IMR-90 (cell line): ENCODE measurements at regions not wholly inside any gene's neighbourhood (a gene's known extent, or its start where the extent isn't known, plus 50 kb on each side); places are given as distances from the start of the nearest gene placed in this dataset.

ENCODE experiments used
- ATAC-seq: fragments of 200-7000 bp; cut with Tn5 transposase; 2 replicates; pipeline ENCODE4 v1.9.1; 2020; ENCODE audit warnings: low read depth, mild to moderate bottlenecking, moderate library complexity
- BruUV-seq: library from RNA; stranded (reverse); fragments of 400-500 nt; replicated peaks from 2 replicates; lab custom pipeline; 2021; lab: Mats Ljungman, UMichigan
- CTCF ChIA-PET: fragments of 300-600 bp; formaldehyde crosslinking; extraction: SDS; loops from one replicate; lab custom pipeline; 2021; ENCODE audit warnings: antibody characterized with exemption; lab: Yijun Ruan, JAX
- POLR2A ChIA-PET: fragments of 300-600 bp; sonication (Branson Sonifier 250); formaldehyde crosslinking; loops from one replicate; lab custom pipeline; 2022; ENCODE audit warnings: antibody characterized with exemption; ENCODE audit not compliant: unreplicated experiment; lab: Charles Lee
- DNase-seq: peaks from one replicate; pipeline ENCODE4 v3.0.0; 2013
- H2AFZ ChIP-seq: replicated peaks from 2 replicates; pipeline ENCODE3; 2013; ENCODE audit warnings: low read length, mild to moderate bottlenecking; ENCODE audit not compliant: poor library complexity
- H2AK5ac ChIP-seq: 2 replicates; pipeline ENCODE4 v1.6.1; 2013; ENCODE audit warnings: low read depth, low read length, inconsistent platforms
- H2AK9ac ChIP-seq: replicated peaks from 2 replicates; pipeline ENCODE3; 2013; ENCODE audit warnings: mild to moderate bottlenecking, low read depth, low read length, moderate library complexity; ENCODE audit not compliant: poor library complexity
- H2BK120ac ChIP-seq: 2 replicates; pipeline ENCODE4 v1.6.1; 2013; ENCODE audit warnings: low read depth, low read length, inconsistent platforms
- H2BK15ac ChIP-seq: 3 replicates; pipeline ENCODE4 v1.6.1; 2013; ENCODE audit warnings: low read depth, low read length, inconsistent platforms
- H2BK20ac ChIP-seq: 2 replicates; pipeline ENCODE4 v1.6.1; 2013; ENCODE audit warnings: low read depth, mild to moderate bottlenecking, inconsistent platforms, low read length, moderate library complexity
- H2BK5ac ChIP-seq: 2 replicates; pipeline ENCODE4 v1.6.1; 2013; ENCODE audit warnings: mild to moderate bottlenecking, low read depth, low read length, inconsistent platforms; ENCODE audit not compliant: poor library complexity, severe bottlenecking
- H3K14ac ChIP-seq: replicated peaks from 2 replicates; pipeline ENCODE4 v1.6.1; 2013; ENCODE audit warnings: low read depth, low read length, inconsistent platforms
- H3K18ac ChIP-seq: 2 replicates; pipeline ENCODE4 v1.6.1; 2013; ENCODE audit warnings: low read depth, low read length, control low read depth
- H3K23ac ChIP-seq: 2 replicates; pipeline ENCODE4 v1.6.1; 2013; ENCODE audit warnings: low read depth, low read length, inconsistent platforms
- H3K27ac ChIP-seq: 2 replicates; pipeline ENCODE4 v1.5.1; 2013; ENCODE audit warnings: mild to moderate bottlenecking, control low read depth, low read length; ENCODE audit not compliant: insufficient read depth
- H3K27me3 ChIP-seq: 2 replicates; pipeline ENCODE4 v1.6.1; 2013; ENCODE audit warnings: low read length; ENCODE audit not compliant: control insufficient read depth, insufficient read depth
- H3K36me3 ChIP-seq: 2 replicates; pipeline ENCODE4 v1.6.1; 2013; ENCODE audit warnings: low read length, mixed read lengths; ENCODE audit not compliant: control insufficient read depth, insufficient read depth
- H3K4ac ChIP-seq: 2 replicates; pipeline ENCODE4 v1.6.1; 2013; ENCODE audit warnings: low read depth, low read length, inconsistent platforms
- H3K4me1 ChIP-seq: 2 replicates; pipeline ENCODE4 v1.6.1; 2013; ENCODE audit warnings: low read length, mixed read lengths; ENCODE audit not compliant: control insufficient read depth, insufficient read depth
- H3K4me2 ChIP-seq: 2 replicates; pipeline ENCODE4 v1.6.1; 2013; ENCODE audit warnings: low read depth, mild to moderate bottlenecking, control low read depth, low read length, moderate library complexity
- H3K4me3 ChIP-seq: 2 replicates; pipeline ENCODE4 v1.5.1; 2013; ENCODE audit warnings: low read depth, mild to moderate bottlenecking, control low read depth, low read length, moderate library complexity; ENCODE audit not compliant: insufficient read depth
- H3K56ac ChIP-seq: 2 replicates; pipeline ENCODE4 v1.6.1; 2013; ENCODE audit warnings: low read length, inconsistent platforms; ENCODE audit not compliant: insufficient read depth; ENCODE audit errors: extremely low read depth
- H3K79me1 ChIP-seq, 2 experiments: 2 replicates each; pipeline ENCODE4 v1.6.1; 2013; ENCODE audit warnings: low read length in 2 of 2, inconsistent platforms in 1 of 2, low read depth in 1 of 2
- H3K9ac ChIP-seq: 2 replicates; pipeline ENCODE4 v1.6.1; 2013; ENCODE audit warnings: low read depth, low read length, control low read depth
- H3K9me1 ChIP-seq: 2 replicates; pipeline ENCODE4 v1.6.1; 2013; ENCODE audit warnings: low read length, inconsistent platforms; ENCODE audit not compliant: insufficient read depth
- H3K9me3 ChIP-seq: 2 replicates; pipeline ENCODE4 v1.6.1; 2013; ENCODE audit warnings: low read length; ENCODE audit not compliant: control insufficient read depth, insufficient read depth
- H4K20me1 ChIP-seq: 2 replicates; pipeline ENCODE4 v1.6.1; 2013; ENCODE audit warnings: low read length, inconsistent platforms; ENCODE audit not compliant: insufficient read depth
- H4K5ac ChIP-seq: 2 replicates; pipeline ENCODE4 v1.6.1; 2013; ENCODE audit warnings: mild to moderate bottlenecking, low read depth, low read length, control low read depth
- H4K8ac ChIP-seq, 2 experiments: 2 replicates each; pipeline ENCODE4 v1.6.1; 2013; ENCODE audit warnings: low read depth in 2 of 2, low read length in 2 of 2, control low read depth in 1 of 2, inconsistent platforms in 1 of 2
- H4K91ac ChIP-seq: 2 replicates; pipeline ENCODE4 v1.6.1; 2013; ENCODE audit warnings: low read depth, low read length, inconsistent platforms; ENCODE audit not compliant: insufficient read depth
- BHLHE40 ChIP-seq: fragments of 150-350 bp; IDR thresholded peaks from 2 replicates; pipeline ENCODE4 v1.6.1; 2016; ENCODE audit warnings: mild to moderate bottlenecking, low read depth, low read length
- CEBPB ChIP-seq: IDR thresholded peaks from 2 replicates; pipeline ENCODE4 v1.6.1; 2012; ENCODE audit warnings: low read depth, low read length, improper control_type of control experiment
- CHD1 ChIP-seq: IDR thresholded peaks from 2 replicates; pipeline ENCODE4 v1.6.1; 2012; ENCODE audit warnings: low read depth, low read length, improper control_type of control experiment
- CTCF ChIP-seq: conservative IDR thresholded peaks from 2 replicates; pipeline ENCODE4 v1.5.1; 2012; ENCODE audit warnings: mild to moderate bottlenecking, low read depth, low read length, improper control_type of control experiment
- ELK1 ChIP-seq: fragments of 150-350 bp; IDR thresholded peaks from 2 replicates; pipeline ENCODE4 v1.6.1; 2016; ENCODE audit warnings: low read depth, mild to moderate bottlenecking, low read length, moderate library complexity, borderline replicate concordance
- FOS ChIP-seq: fragments of 150-350 bp; IDR thresholded peaks from 2 replicates; pipeline ENCODE4 v1.6.1; 2016; ENCODE audit warnings: low read depth, low read length
- MAFK ChIP-seq: IDR thresholded peaks from 2 replicates; pipeline ENCODE4 v1.6.1; 2012; ENCODE audit warnings: low read depth, low read length, improper control_type of control experiment
- MAZ ChIP-seq: IDR thresholded peaks from 2 replicates; pipeline ENCODE4 v1.6.1; 2012; ENCODE audit warnings: low read depth, mild to moderate bottlenecking, low read length, improper control_type of control experiment, moderate library complexity, borderline replicate concordance
- MXI1 ChIP-seq: IDR thresholded peaks from 2 replicates; pipeline ENCODE4 v1.6.1; 2012; ENCODE audit warnings: low read depth, mild to moderate bottlenecking, low read length, moderate library complexity, borderline replicate concordance
- NFE2L2 ChIP-seq: fragments of 150-350 bp; IDR thresholded peaks from 2 replicates; pipeline ENCODE4 v1.6.1; 2016; ENCODE audit warnings: low read depth, mild to moderate bottlenecking, low read length
- POLR2A ChIP-seq: IDR thresholded peaks from 2 replicates; pipeline ENCODE4 v1.6.1; 2012; ENCODE audit warnings: mild to moderate bottlenecking, low read depth, low read length
- RAD21 ChIP-seq: IDR thresholded peaks from 2 replicates; pipeline ENCODE4 v1.6.1; 2012; ENCODE audit warnings: low read length, improper control_type of control experiment
- RCOR1 ChIP-seq: IDR thresholded peaks from 2 replicates; pipeline ENCODE4 v1.6.1; 2012; ENCODE audit warnings: mild to moderate bottlenecking, low read length, improper control_type of control experiment; ENCODE audit not compliant: insufficient replicate concordance
- RFX5 ChIP-seq: IDR thresholded peaks from 2 replicates; pipeline ENCODE4 v1.8.0; 2012; ENCODE audit warnings: low read depth, mild to moderate bottlenecking, low read length, moderate library complexity
- SMC3 ChIP-seq: fragments of 150-350 bp; IDR thresholded peaks from 2 replicates; pipeline ENCODE4 v1.6.1; 2016; ENCODE audit warnings: low read depth, mild to moderate bottlenecking, antibody characterized with exemption, low read length, moderate library complexity
- WGBS, 2 experiments: methylation state at CpG; one replicate each; pipeline versions ENCODE4 v1.1.5 to v1.1.7; 2013; ENCODE audit warnings: missing lambda C conversion rate in 2 of 2; ENCODE audit not compliant: insufficient read length in 1 of 2; ENCODE audit errors: extremely low coverage in 2 of 2; 5-methylcytosine and 5-hydroxymethylcytosine counted together
- dilution Hi-C: fragments of 300-500 bp; cut with HindIII; formaldehyde crosslinking; loops from one replicate; pipeline ENCODE4 v1.14.3; 2018; ENCODE audit warnings: low sequenced_read_pairs; ENCODE audit not compliant: unreplicated experiment
- in situ Hi-C: fragments of 300-500 bp; cut with MboI; formaldehyde crosslinking; loops from 3 replicates; pipeline ENCODE4 v1.14.3; 2019; ENCODE audit warnings: low sequenced_read_pairs, inconsistent platforms, mixed read lengths
- intact Hi-C: fragments of 100-400 bp; cut with micrococcal nuclease; formaldehyde crosslinking; loops from 2 replicates; pipeline ENCODE4 v1.10.0; 2022
- TF ChIP-seq, protein P1 (sequence below): fragments of 150-350 bp; IDR thresholded peaks from 2 replicates; pipeline ENCODE4 v1.6.1; 2017; ENCODE audit warnings: mild to moderate bottlenecking, antibody characterized with exemption, low read length, low read depth

DNA sequence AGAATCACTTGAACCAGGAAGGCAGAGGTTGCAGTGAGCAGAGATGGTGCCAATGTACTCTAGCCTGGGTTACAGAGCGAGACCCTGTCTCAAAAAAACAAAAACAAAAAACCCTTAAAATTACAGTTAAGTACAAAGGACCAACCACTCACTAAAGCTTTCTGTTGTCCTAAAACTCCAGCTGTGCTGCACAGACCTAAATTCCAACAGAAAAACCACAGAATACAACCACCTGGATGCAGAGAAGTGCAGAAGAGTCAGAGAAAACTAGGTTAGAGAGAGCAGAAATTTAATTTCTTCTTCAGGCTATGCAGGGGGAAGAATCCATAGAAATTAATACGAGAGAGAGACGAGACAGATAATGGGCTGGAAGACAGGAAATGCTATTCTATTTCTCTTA lies 376.8 kb upstream of the CXorf51A start:
- dilution Hi-C loops (no loop called here), intact Hi-C loops (no loop called here), in situ Hi-C loops (no loop called here)
- Histone ChIP-seq H3K27ac (no peak overlapping the region), H2BK15ac (no peak overlapping the region), H2BK20ac (no peak overlapping the region), H2AK5ac (no peak overlapping the region), H3K4ac (no peak overlapping the region), H4K20me1 (no peaks in the 10 kb centered on the region), H3K23ac (no peak overlapping the region), H3K9me1 (no peaks in the 10 kb centered on the region), H4K5ac (no peak overlapping the region), H3K18ac (no peak overlapping the region), H3K36me3 (no peaks in the 10 kb centered on the region), H4K91ac (no peak overlapping the region), H2AK9ac (no peak overlapping the region), H3K79me1 (no peaks in the 10 kb centered on the region), H3K14ac (no peak overlapping the region), H3K9ac (no peak overlapping the region), H3K4me3 (no peak overlapping the region), H2BK120ac (no peak overlapping the region), H4K8ac (no peak overlapping the region), H3K9me3 (peaks cover 5% of the 10 kb centered on the region; the same call in 1 of the 2 replicates), H2AFZ (no peak overlapping the region), H3K4me1 (no peaks in the 10 kb centered on the region), H3K27me3 (no peaks in the 10 kb centered on the region), H2BK5ac (no peak overlapping the region), H3K56ac (no peak overlapping the region), H3K4me2 (no peak overlapping the region)
- no TSS peak for BruUV-seq
- CTCF ChIA-PET, result no interaction called here
- no peak for TF ChIP-seq FOS
- no peak for TF ChIP-seq CHD1
- no peak for TF ChIP-seq CTCF
- no peak for TF ChIP-seq RFX5
- TF ChIP-seq POLR2A, result no peak
- TF ChIP-seq RAD21, result no peak
- TF ChIP-seq RCOR1, result no peak
- TF ChIP-seq NFE2L2, result no peak
- TF ChIP-seq BHLHE40, result no peak
- no peak for TF ChIP-seq SMC3
- TF ChIP-seq, protein P1, sequence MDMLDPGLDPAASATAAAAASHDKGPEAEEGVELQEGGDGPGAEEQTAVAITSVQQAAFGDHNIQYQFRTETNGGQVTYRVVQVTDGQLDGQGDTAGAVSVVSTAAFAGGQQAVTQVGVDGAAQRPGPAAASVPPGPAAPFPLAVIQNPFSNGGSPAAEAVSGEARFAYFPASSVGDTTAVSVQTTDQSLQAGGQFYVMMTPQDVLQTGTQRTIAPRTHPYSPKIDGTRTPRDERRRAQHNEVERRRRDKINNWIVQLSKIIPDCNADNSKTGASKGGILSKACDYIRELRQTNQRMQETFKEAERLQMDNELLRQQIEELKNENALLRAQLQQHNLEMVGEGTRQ, result no peak
- no peak for TF ChIP-seq ELK1
- no peak for TF ChIP-seq MAFK
- TF ChIP-seq MAZ, result no peak
- no peak for TF ChIP-seq CEBPB
- no peak for TF ChIP-seq MXI1
- ATAC-seq (no peak), DNase-seq (no peak)
- no CpG with 5 or more reads among the region's 3 CpGs for WGBS, 2 experiments
- POLR2A ChIA-PET, result no interaction called here
